Hematopoietic multipotent progenitor cell (in vitro differentiated cells): ENCODE measurements at regions not wholly inside any gene's neighbourhood (a gene's known extent, or its start where the extent isn't known, plus 50 kb on each side); places are given as distances from the start of the nearest gene placed in this dataset.

Source experiments
- DNase-seq, 3 donors: peaks; one replicate each; pipeline ENCODE4 v3.0.0-alpha.2; 2011 to 2015; ENCODE audit warnings: low read depth in 2 of 3, low spot score in 2 of 3

DNA sequence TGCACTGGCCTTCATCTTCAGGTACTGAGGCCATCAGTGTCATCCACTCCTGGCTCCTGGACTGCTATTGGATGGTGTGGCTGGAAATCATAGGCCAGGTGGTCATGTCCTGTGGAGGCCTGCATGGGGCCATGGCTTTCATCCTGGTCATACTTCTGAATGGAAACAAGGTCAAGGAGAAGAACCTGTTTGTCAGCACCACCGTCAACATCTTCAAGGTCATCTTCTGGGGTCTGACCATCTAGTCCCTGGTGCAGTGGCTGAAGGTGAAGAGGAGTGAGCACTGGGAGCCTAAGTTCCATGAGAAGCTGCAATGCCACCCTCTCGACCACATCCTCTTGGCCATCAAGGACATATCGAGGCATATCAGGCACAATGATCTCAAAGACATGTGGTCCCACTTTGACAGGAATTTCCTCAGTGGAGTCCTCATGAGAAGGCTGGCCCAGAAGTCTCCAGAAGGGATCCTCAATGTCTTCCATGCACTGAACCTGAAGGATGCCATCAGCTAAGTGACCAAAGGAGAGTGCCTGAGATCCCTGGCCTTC is 120.0 kb upstream of the SERPIND1 start:
- no peak for DNase-seq

DNA sequence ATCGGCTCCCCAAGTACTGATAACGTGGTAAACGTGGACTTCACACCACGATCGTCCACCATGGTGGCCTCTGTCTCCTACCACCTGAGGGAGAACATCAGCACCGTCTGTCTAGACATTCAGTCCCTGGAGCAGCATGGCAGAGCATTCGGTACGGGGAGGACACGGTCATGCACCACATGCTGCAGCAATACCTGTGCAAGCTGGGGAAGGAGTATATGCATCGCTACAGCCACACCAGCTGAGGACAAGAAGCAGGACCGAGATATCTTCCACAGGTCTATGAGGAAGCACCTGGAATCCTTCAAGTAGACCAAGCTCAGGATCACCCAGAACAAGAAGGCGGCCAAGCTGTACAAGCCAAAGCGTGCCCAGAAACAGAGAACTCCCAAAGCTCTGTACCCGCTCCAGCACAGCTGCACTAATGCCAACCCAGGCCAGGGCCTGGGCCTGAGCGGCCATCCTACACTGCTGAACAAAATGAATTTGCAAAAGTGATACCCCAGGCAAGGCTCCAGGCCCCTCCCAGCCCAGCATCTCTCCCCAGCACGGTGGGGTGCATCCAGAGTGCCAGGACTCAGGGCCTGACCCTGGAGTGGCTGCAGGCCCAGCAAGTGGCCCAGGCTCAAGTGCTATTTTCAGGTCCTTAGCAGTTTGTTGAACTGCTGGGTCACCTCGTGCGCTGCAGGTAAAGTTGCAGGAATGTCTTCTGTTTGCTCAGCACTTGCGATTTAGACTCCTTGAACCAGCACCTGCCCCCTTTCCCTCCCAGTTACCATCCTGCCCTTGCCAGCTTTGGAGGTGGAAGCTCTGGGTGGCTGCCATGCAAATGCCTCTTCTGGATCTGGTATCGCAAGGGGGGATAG is 119.3 kb upstream of the SERPIND1 start:
- no peak for DNase-seq

DNA sequence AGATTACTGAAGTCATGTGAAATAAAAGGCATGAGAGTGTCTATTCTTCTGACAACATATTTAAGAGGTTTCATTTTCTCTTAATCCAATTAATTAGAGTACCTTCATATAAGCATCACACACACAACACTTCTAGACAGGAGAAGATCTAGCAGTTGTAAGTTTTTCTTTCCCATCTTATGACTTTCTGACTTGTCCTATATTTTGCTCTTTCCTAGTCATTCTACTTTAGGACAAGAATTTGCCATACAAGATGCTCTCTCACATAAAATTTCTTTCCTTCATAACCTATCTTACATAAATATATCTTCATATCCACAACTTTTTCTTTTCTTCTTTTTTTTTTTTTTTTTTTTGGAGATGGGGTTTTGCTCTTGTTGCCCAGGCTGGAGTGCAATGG is 118.3 kb upstream of the SERPIND1 start:
- DNase-seq = no peak

DNA sequence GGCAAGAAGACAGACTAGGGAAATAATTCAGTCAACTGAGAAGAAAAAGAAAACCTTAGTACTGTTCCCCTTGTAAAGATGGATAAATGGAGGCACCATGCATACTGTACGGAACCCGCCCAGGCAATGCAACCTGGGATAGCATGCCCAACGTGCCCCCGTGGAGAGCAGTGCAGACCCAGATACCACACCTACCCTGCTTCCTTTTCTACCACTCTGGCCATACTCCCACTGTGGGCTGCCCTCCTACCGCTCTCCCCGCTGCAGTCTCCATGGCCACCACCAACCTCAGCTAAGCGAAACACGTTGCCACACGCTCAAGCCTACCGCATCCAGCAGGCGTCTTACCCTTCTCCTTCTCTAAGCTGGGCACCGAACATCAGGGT is 117.4 kb upstream of the SERPIND1 start:
- DNase-seq = no peak

DNA sequence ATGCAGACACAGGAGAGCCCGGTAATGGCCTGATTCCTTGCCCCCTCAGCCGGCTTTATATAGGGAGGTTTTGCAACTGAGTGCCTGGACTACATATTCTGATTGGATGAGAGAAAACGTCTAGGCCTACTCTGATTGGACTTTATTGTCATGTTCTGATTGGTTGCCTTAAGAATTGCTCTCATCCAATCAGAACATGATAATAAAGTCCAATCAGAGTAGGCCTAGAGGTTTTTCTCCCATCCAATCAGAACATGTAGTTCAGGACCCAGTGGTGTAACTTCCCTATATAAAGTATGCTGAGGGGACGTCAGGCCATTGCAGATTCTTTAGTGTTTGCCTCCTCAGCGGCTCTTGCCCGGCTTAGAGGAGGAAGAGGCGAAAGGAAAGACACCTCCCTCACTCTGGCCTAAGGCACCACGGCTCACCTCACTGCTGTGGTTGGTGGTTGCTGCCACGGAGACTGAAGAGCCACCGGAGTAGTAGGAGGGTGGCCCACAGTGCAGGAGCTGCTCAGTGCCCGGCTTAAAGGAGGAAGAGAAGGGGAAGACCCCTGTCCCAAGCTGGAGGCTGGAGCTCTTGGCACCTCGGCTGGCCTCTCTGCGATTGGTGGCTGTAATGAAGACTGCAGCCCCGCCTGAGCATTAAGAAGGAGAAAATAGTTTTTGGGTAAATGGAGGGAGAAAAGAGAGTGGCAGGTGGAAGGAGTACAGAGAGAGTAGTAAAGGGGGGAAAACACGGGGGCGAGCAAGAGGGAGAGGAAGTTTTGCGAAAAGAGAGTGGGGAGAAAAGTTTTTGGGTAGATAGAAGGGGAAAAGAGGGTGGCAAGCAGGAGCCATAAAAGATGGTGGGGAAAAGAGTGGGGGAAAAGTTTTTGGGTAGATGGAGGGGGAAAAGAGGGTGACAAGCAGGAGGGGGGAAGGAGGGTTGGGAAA is 116.7 kb upstream of the SERPIND1 start:
- peak in 1 of 3 donors; percentile 10 for DNase-seq
